ENCODE measurements at regions not wholly inside any gene's neighbourhood (a gene's known extent, or its start where the extent isn't known, plus 50 kb on each side); places are given as distances from the start of the nearest gene placed in this dataset.

DNA sequence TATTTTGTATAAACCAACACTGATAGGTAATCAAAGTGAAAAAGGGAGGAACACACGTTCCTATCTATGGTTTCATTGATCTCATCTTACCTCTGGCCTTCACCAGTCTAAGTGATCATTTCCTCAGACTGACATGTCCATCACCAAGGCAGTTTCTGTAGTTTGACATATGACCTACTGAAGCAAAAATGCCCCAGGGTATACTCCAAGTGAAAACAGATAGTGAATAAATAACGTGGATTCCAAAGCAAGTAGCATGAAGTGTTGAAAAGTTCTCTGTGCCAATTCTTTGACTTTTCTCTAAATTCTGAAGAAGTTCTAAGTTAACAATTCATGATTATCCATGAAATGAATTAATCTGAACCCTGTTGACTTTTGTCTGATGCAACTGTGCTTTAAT is 334.2 kb upstream of the SGCG start (continued):
- no peak for TF ChIP-seq SMC3 (IDR thresholded peaks at IDR 0.05; ENCODE audit: low read depth, low read length)
- no peak for TF ChIP-seq MXI1 (IDR thresholded peaks at IDR 0.05; ENCODE audit: borderline replicate concordance, low read depth, low read length)
- no peak for TF ChIP-seq CHD1 (IDR thresholded peaks at IDR 0.05; ENCODE audit: low read depth, low read length)
- TF ChIP-seq POLR2A (IDR thresholded peaks at IDR 0.05; ENCODE audit: low read depth, low read length): no peak
- TF ChIP-seq FOS (IDR thresholded peaks at IDR 0.05; ENCODE audit: low read depth, low read length): no peak
- TF ChIP-seq MAFK (IDR thresholded peaks at IDR 0.05; ENCODE audit: low read depth, low read length): no peak

- dilution Hi-C loops (cut with HindIII; ENCODE audit: low sequenced_read_pairs, unreplicated experiment): no loop called here
- CTCF ChIA-PET: interaction anchor here (0.6 to 0.9 kb wide), 2 partner anchors 8 to 77 kb away, joined by 3 to 4 read pairs; no protein-coding TSS in a partner anchor
- no peak for DNase-seq
Measured at GRCh38 chr13:22848539-22849052, 332.2 kb upstream of the SGCG start.

More at GRCh38 chr13:22848539-22849052, 332.2 kb upstream of the SGCG start:
- Histone ChIP-seq H2AFZ (replicated peaks; ENCODE audit: low read length, poor library complexity) (no peak overlapping the region), H3K27ac (ENCODE audit: insufficient read depth, low read length) (no peak overlapping the region), H3K14ac (replicated peaks; ENCODE audit: low read depth, low read length) (no peak overlapping the region), H3K36me3 (ENCODE audit: control insufficient read depth, insufficient read depth, low read length) (no peaks in the 10 kb centered on the region), H3K9ac (ENCODE audit: low read depth, low read length) (no peak overlapping the region), H2BK20ac (ENCODE audit: low read depth, low read length) (no peak overlapping the region), H4K8ac (ENCODE audit: low read depth in 2 of 2, low read length in 2 of 2) (no peak overlapping the region), H4K5ac (ENCODE audit: low read depth, low read length) (no peak overlapping the region), H3K18ac (ENCODE audit: low read depth, low read length) (no peak overlapping the region), H2AK9ac (replicated peaks; ENCODE audit: low read depth, low read length, poor library complexity) (no peak overlapping the region), H3K56ac (ENCODE audit: extremely low read depth, insufficient read depth, low read length) (no peak overlapping the region), H3K79me1 (ENCODE audit: low read depth in 1 of 2, low read length in 2 of 2) (no peaks in the 10 kb centered on the region), H3K4ac (ENCODE audit: low read depth, low read length) (no peak overlapping the region), H2AK5ac (ENCODE audit: low read depth, low read length) (no peak overlapping the region), H2BK120ac (ENCODE audit: low read depth, low read length) (no peak overlapping the region), H4K91ac (ENCODE audit: insufficient read depth, low read depth, low read length) (no peak overlapping the region), H3K9me3 (ENCODE audit: control insufficient read depth, insufficient read depth, low read length) (no peaks in the 10 kb centered on the region), H3K4me1 (ENCODE audit: control insufficient read depth, insufficient read depth, low read length) (no peaks in the 10 kb centered on the region), H3K4me2 (ENCODE audit: low read depth, low read length) (no peak overlapping the region), H4K20me1 (ENCODE audit: insufficient read depth, low read length) (no peaks in the 10 kb centered on the region), H2BK5ac (ENCODE audit: low read depth, low read length, poor library complexity, severe bottlenecking) (no peak overlapping the region), H2BK15ac (ENCODE audit: low read depth, low read length) (no peak overlapping the region), H3K9me1 (ENCODE audit: insufficient read depth, low read length) (no peaks in the 10 kb centered on the region), H3K23ac (ENCODE audit: low read depth, low read length) (no peak overlapping the region), H3K27me3 (ENCODE audit: control insufficient read depth, insufficient read depth, low read length) (no peaks in the 10 kb centered on the region), H3K4me3 (ENCODE audit: insufficient read depth, low read depth, low read length) (no peak overlapping the region)
- POLR2A ChIA-PET (ENCODE audit: unreplicated experiment): interaction anchor here (0.7 kb wide), 1 partner anchor 11 kb away, joined by 3 read pairs; no protein-coding TSS in a partner anchor
- no peak for ATAC-seq (ENCODE audit: low read depth)
- intact Hi-C loops (cut with micrococcal nuclease): no loop called here
- BruUV-seq (replicated peaks): no TSS peak
- TF ChIP-seq CEBPB (IDR thresholded peaks at IDR 0.05; ENCODE audit: low read depth, low read length) (no peak), MAFK (IDR thresholded peaks at IDR 0.05; ENCODE audit: low read depth, low read length) (no peak), SMC3 (IDR thresholded peaks at IDR 0.05; ENCODE audit: low read depth, low read length) (no peak), MXI1 (IDR thresholded peaks at IDR 0.05; ENCODE audit: borderline replicate concordance, low read depth, low read length) (no peak), RAD21 (IDR thresholded peaks at IDR 0.05; ENCODE audit: low read length) (no peak)
- TF ChIP-seq, protein P1, sequence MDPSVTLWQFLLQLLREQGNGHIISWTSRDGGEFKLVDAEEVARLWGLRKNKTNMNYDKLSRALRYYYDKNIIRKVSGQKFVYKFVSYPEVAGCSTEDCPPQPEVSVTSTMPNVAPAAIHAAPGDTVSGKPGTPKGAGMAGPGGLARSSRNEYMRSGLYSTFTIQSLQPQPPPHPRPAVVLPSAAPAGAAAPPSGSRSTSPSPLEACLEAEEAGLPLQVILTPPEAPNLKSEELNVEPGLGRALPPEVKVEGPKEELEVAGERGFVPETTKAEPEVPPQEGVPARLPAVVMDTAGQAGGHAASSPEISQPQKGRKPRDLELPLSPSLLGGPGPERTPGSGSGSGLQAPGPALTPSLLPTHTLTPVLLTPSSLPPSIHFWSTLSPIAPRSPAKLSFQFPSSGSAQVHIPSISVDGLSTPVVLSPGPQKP (IDR thresholded peaks at IDR 0.05; ENCODE audit: borderline replicate concordance, low read depth, low read length): no peak
- TF ChIP-seq, protein P2, sequence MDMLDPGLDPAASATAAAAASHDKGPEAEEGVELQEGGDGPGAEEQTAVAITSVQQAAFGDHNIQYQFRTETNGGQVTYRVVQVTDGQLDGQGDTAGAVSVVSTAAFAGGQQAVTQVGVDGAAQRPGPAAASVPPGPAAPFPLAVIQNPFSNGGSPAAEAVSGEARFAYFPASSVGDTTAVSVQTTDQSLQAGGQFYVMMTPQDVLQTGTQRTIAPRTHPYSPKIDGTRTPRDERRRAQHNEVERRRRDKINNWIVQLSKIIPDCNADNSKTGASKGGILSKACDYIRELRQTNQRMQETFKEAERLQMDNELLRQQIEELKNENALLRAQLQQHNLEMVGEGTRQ (IDR thresholded peaks at IDR 0.05; ENCODE audit: low read depth, low read length): no peak
- in situ Hi-C loops (cut with MboI; ENCODE audit: low sequenced_read_pairs): no loop called here
- 73% methylated on average over 15 of the region's 32 CpGs; no CpG with 5 or more reads in 1 of the 2 experiments for WGBS, 2 experiments (ENCODE audit: extremely low coverage in 2 of 2, insufficient read length in 1 of 2)
